H9 (cell line): ENCODE measurements at regions not wholly inside any gene's neighbourhood (a gene's known extent, or its start where the extent isn't known, plus 50 kb on each side); places are given as distances from the start of the nearest gene placed in this dataset.

Source experiments
- DNase-seq: peaks from one replicate; pipeline ENCODE4 v3.0.0-alpha.2; 2017
- H2AFZ ChIP-seq: one replicate; pipeline ENCODE4 v1.6.1; 2013; ENCODE audit warnings: mild to moderate bottlenecking, low read length, control low read depth, moderate library complexity
- H2AK5ac ChIP-seq: 2 replicates; pipeline ENCODE4 v1.6.1; 2013; ENCODE audit warnings: low read length, control low read depth, mixed read lengths; ENCODE audit not compliant: insufficient read length
- H2BK120ac ChIP-seq: one replicate; pipeline ENCODE4 v1.6.1; 2013; ENCODE audit warnings: low read depth, mild to moderate bottlenecking, low read length, control low read depth, inconsistent platforms; ENCODE audit not compliant: poor library complexity, severe bottlenecking
- H2BK12ac ChIP-seq: 2 replicates; pipeline ENCODE4 v1.6.1; 2013; ENCODE audit warnings: low read length, control low read depth, mixed read lengths, low read depth; ENCODE audit not compliant: insufficient read length
- H2BK15ac ChIP-seq: 2 replicates; pipeline ENCODE4 v1.6.1; 2013; ENCODE audit warnings: low read depth, low read length, control low read depth
- H2BK20ac ChIP-seq: one replicate; pipeline ENCODE4 v1.6.1; 2013; ENCODE audit warnings: low read depth, mild to moderate bottlenecking, low read length, control low read depth, inconsistent platforms; ENCODE audit not compliant: poor library complexity, severe bottlenecking
- H2BK5ac ChIP-seq: 2 replicates; pipeline ENCODE4 v1.6.1; 2013; ENCODE audit warnings: low read length, control low read depth, mixed read lengths; ENCODE audit not compliant: insufficient read length
- H3K14ac ChIP-seq: 2 replicates; pipeline ENCODE4 v1.6.1; 2013; ENCODE audit warnings: low read length, control low read depth; ENCODE audit not compliant: insufficient read depth
- H3K18ac ChIP-seq: 2 replicates; pipeline ENCODE4 v1.6.1; 2013; ENCODE audit warnings: low read depth, mild to moderate bottlenecking, mixed read lengths, low read length, control low read depth; ENCODE audit not compliant: insufficient read length
- H3K23ac ChIP-seq: 2 replicates; pipeline ENCODE4 v1.6.1; 2013; ENCODE audit warnings: low read length, control low read depth, mixed read lengths, low read depth; ENCODE audit not compliant: insufficient read length
- H3K23me2 ChIP-seq: 2 replicates; pipeline ENCODE4 v1.6.1; 2013; ENCODE audit warnings: low read depth, mild to moderate bottlenecking, mixed read lengths, low read length, control low read depth; ENCODE audit not compliant: insufficient read length, poor library complexity, severe bottlenecking
- H3K27ac ChIP-seq: 2 replicates; pipeline ENCODE4 v1.5.1; 2013; ENCODE audit warnings: low read length, control low read depth, mixed read lengths, low read depth; ENCODE audit not compliant: insufficient read length
- H3K27me3 ChIP-seq: 2 replicates; pipeline ENCODE4 v1.6.1; 2013; ENCODE audit warnings: low read length, control low read depth, inconsistent platforms; ENCODE audit not compliant: insufficient read depth
- H3K4ac ChIP-seq: 2 replicates; pipeline ENCODE4 v1.6.1; 2013; ENCODE audit warnings: low read depth, mild to moderate bottlenecking, control low read depth, inconsistent platforms, low read length, moderate library complexity
- H3K4me1 ChIP-seq: 2 replicates; pipeline ENCODE4 v1.6.1; 2013; ENCODE audit warnings: low read length, control low read depth, inconsistent platforms; ENCODE audit not compliant: insufficient read depth
- H3K4me2 ChIP-seq: 2 replicates; pipeline ENCODE4 v1.6.1; 2013; ENCODE audit warnings: low read length, control low read depth, mixed read lengths; ENCODE audit not compliant: insufficient read length, insufficient read depth
- H3K56ac ChIP-seq: 2 replicates; pipeline ENCODE4 v1.6.1; 2013; ENCODE audit warnings: low read depth, mild to moderate bottlenecking, mixed read lengths, low read length, control low read depth; ENCODE audit not compliant: insufficient read length
- H3K79me1 ChIP-seq: 2 replicates; pipeline ENCODE4 v1.6.1; 2013; ENCODE audit warnings: low read depth, mild to moderate bottlenecking, moderate library complexity, low read length, control low read depth, inconsistent platforms; ENCODE audit not compliant: insufficient read depth, poor library complexity, severe bottlenecking
- H3K79me2 ChIP-seq: 2 replicates; pipeline ENCODE4 v1.6.1; 2013; ENCODE audit warnings: low read length, control low read depth, inconsistent platforms; ENCODE audit not compliant: insufficient read depth
- H3K9ac ChIP-seq: 2 replicates; pipeline ENCODE4 v1.6.1; 2013; ENCODE audit warnings: low read length, control low read depth, mixed read lengths; ENCODE audit not compliant: insufficient read length; ENCODE audit errors: extremely low read depth
- H3K9me3 ChIP-seq: one replicate; pipeline ENCODE4 v1.6.1; 2013; ENCODE audit warnings: low read depth, low read length, inconsistent platforms; ENCODE audit not compliant: control insufficient read depth
- H3T11ph ChIP-seq: one replicate; pipeline ENCODE4 v1.6.1; 2013; ENCODE audit warnings: mild to moderate bottlenecking, low read length, control low read depth, inconsistent platforms
- H4K20me1 ChIP-seq: one replicate; pipeline ENCODE4 v1.6.1; 2013; ENCODE audit not compliant: control insufficient read depth, insufficient read length, insufficient read depth
- H4K5ac ChIP-seq: 2 replicates; pipeline ENCODE4 v1.6.1; 2013; ENCODE audit warnings: low read depth, mild to moderate bottlenecking, mixed read lengths, low read length, control low read depth; ENCODE audit not compliant: insufficient read length
- H4K8ac ChIP-seq: replicated peaks from 2 replicates; pipeline ENCODE4 v1.6.1; 2013; ENCODE audit warnings: low read length, control low read depth, mixed read lengths, low read depth; ENCODE audit not compliant: insufficient read length
- H4K91ac ChIP-seq: 2 replicates; pipeline ENCODE4 v1.6.1; 2013; ENCODE audit warnings: low read depth, mild to moderate bottlenecking, moderate library complexity, mixed read lengths, low read length, control low read depth; ENCODE audit not compliant: insufficient read length
- H3K27ac Mint-ChIP-seq, 3 experiments: 2 replicates in 2 of 3; 3 replicates in 1 of 3; pipeline ENCODE4 v1.8.0; 2020 to 2021; ENCODE audit warnings: mixed read lengths in 3 of 3, mild to moderate bottlenecking in 1 of 3, moderate library complexity in 1 of 3
- H3K27me3 Mint-ChIP-seq: 2 replicates; pipeline ENCODE4 v1.8.0; 2021; ENCODE audit warnings: low read depth, mild to moderate bottlenecking, moderate library complexity, mixed read lengths
- H3K36me3 Mint-ChIP-seq, 3 experiments: 2 replicates in 2 of 3; 3 replicates in 1 of 3; pipeline ENCODE4 v1.8.0; 2020 to 2021; ENCODE audit warnings: low read depth in 3 of 3, mixed read lengths in 3 of 3; ENCODE audit not compliant: insufficient read depth in 1 of 3
- H3K4me1 Mint-ChIP-seq, 2 experiments: 2 replicates each; pipeline ENCODE4 v1.8.0; 2020; ENCODE audit warnings: mixed read lengths in 2 of 2
- H3K4me3 Mint-ChIP-seq, 2 experiments: 2 replicates in 1 of 2; 3 replicates in 1 of 2; pipeline ENCODE4 v1.8.0; 2020 to 2021; ENCODE audit warnings: mild to moderate bottlenecking in 2 of 2, mixed read lengths in 2 of 2, moderate library complexity in 1 of 2
- H3K9me3 Mint-ChIP-seq, 2 experiments: 2 replicates in 1 of 2; 3 replicates in 1 of 2; pipeline ENCODE4 v1.8.0; 2020; ENCODE audit warnings: mild to moderate bottlenecking in 2 of 2, mixed read lengths in 2 of 2, moderate library complexity in 1 of 2
- CTCF ChIP-seq: fragments of 200-600 bp; sonication (generic); conservative IDR thresholded peaks from 3 replicates; pipeline ENCODE4 v1.8.0; 2021; ENCODE audit warnings: antibody characterized with exemption, mild to moderate bottlenecking

DNA sequence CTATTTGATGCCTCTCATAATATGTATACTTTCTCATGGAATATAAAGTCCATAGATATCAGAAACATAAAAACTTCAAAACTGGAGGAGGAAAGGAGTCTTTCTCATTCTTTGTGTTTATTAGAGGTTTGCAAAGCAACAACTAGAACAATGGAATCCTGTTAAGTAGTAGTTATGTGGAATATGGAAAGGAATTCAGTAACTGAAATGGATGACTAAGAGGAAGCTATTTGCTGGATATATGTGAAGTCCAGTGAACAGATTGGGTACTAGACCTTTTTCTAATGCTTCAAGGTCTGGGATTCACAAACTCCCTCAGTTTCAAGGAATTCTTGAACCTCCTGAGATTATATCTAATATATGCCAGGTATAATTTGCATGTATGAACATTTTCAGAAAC is 353.6 kb upstream of the FANCL start:
- Histone ChIP-seq H2AFZ (no peak overlapping the region), H3K79me1 (no peaks in the 10 kb centered on the region), H3K27ac (no peak overlapping the region), H2BK120ac (no peak overlapping the region), H3T11ph (no peak overlapping the region), H3K18ac (no peak overlapping the region), H3K27me3 (no peaks in the 10 kb centered on the region), H3K14ac (no peak overlapping the region), H4K20me1 (no peaks in the 10 kb centered on the region), H3K79me2 (no peaks in the 10 kb centered on the region), H2BK5ac (no peak overlapping the region), H2AK5ac (no peak overlapping the region), H2BK12ac (no peak overlapping the region), H4K5ac (no peak overlapping the region), H3K4me1 (no peaks in the 10 kb centered on the region), H3K9me3 (no peaks in the 10 kb centered on the region), H3K23me2 (no peaks in the 10 kb centered on the region), H3K56ac (no peak overlapping the region), H4K91ac (no peak overlapping the region), H2BK15ac (no peak overlapping the region), H4K8ac (no peak overlapping the region), H2BK20ac (no peak overlapping the region), H3K4ac (no peak overlapping the region), H3K23ac (no peak overlapping the region), H3K4me2 (no peak overlapping the region), H3K9ac (no peak overlapping the region)
- no peak for TF ChIP-seq CTCF
- Mint-ChIP-seq H3K4me3 (no peak overlapping the region), H3K27ac (no peak overlapping the region), H3K9me3 (no peaks in the 10 kb centered on the region), H3K4me1 (no peaks in the 10 kb centered on the region), H3K27me3 (no peaks in the 10 kb centered on the region), H3K36me3 (no peaks in the 10 kb centered on the region; a peak in 1 of 7 replicates)
- no peak for DNase-seq
